ENCODE measurements at regions not wholly inside any gene's neighbourhood (a gene's known extent, or its start where the extent isn't known, plus 50 kb on each side); places are given as distances from the start of the nearest gene placed in this dataset.

DNA sequence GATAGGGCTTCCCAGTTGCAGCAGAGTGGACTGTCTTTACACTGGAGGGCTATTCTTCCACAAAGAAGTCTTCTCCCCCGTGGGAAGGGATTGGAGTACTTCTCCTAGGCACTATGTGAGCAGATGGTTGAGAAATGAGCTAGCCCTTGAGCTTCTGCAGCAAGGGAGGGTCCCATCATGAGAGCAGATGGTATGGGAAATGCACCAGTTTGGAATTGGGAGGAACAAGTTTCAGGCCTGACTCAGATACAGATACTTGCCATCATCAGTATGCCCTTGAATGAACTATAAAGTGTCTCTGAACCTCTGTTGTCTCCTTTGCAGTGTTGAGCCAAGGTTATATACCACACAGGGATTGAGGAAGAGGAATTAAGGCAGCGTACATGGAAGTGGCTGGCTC lies 757.4 kb downstream of the RNF144A start:
- Histone ChIP-seq H3K27me3 (ENCODE audit: insufficient read depth, low read depth) (no peaks in the 10 kb centered on the region), H4K20me1 (ENCODE audit: insufficient read depth) (no peaks in the 10 kb centered on the region), H2AFZ (ENCODE audit: low read depth) (no peak overlapping the region), H3K4me1 (ENCODE audit: low read depth, poor library complexity, severe bottlenecking) (no peaks in the 10 kb centered on the region), H3K9ac (no peak overlapping the region), H3K79me2 (ENCODE audit: insufficient read depth, low read depth) (no peaks in the 10 kb centered on the region), H3K27ac (no peak overlapping the region), H3K4me3 (IDR thresholded peaks at IDR 0.05; ENCODE audit: insufficient read depth, low read depth, low read length) (no peak overlapping the region), H3K4me2 (no peak overlapping the region), H3K36me3 (ENCODE audit: insufficient read depth) (no peaks in the 10 kb centered on the region)
- TF ChIP-seq CTCF (conservative IDR thresholded peaks at IDR 0.05; ENCODE audit: low read depth, low read length), result no peak

DNA sequence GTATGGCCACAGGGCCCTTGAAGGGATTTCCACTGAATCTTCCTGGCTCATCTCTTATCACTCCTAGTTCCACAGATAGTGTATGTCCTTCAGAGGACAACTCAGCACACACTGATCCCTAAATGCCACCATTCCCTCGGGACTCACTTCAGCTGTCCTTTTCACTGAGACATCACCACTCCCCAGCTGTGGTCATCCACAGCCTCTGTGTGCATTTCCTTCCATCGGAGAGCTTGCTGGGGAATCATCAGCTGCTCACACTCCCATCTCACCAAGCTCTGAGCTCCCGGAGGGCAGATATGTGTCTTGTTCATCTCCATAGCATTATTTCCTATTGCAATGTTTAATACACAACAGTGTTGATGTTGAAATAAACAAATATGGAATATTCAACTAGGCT lies 759.5 kb downstream of the RNF144A start:
- Histone ChIP-seq H3K36me3 (ENCODE audit: insufficient read depth) (no peaks in the 10 kb centered on the region), H3K27ac (no peak overlapping the region), H3K4me3 (IDR thresholded peaks at IDR 0.05; ENCODE audit: insufficient read depth, low read depth, low read length) (no peak overlapping the region), H3K4me1 (ENCODE audit: low read depth, poor library complexity, severe bottlenecking) (no peaks in the 10 kb centered on the region), H4K20me1 (ENCODE audit: insufficient read depth) (no peaks in the 10 kb centered on the region), H3K9ac (no peak overlapping the region), H3K27me3 (ENCODE audit: insufficient read depth, low read depth) (no peaks in the 10 kb centered on the region), H2AFZ (ENCODE audit: low read depth) (no peak overlapping the region), H3K4me2 (no peak overlapping the region), H3K79me2 (ENCODE audit: insufficient read depth, low read depth) (no peaks in the 10 kb centered on the region)
- no peak for TF ChIP-seq CTCF (conservative IDR thresholded peaks at IDR 0.05; ENCODE audit: low read depth, low read length)

DNA sequence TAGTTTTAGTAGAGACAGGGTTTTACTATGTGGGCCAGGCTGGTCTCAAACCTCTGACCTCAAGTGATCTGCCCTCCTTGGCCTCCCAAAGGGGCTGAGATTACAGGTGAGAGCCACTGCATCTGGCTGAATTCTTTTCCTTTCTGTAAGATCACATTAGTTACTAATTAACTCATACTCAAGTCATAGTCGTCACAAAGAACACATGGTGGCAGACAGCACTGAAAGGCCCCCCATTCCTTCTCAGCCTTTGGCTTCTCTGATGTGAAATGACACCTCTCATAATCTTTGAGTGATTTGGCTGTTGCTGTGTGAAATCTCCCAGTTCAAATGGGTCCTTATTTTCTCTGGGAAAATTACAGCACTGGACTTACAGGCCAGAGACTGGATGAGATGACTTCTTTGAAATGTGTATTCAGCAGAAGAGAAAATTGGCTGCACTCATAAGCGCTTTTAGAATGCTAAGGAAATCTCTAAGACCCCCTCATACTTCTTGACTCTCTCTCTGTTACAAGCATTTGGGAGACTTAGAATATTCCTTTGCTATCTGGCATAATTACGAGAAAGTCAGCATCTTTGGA lies 764.8 kb downstream of the RNF144A start:
- H4K20me1 ChIP-seq (ENCODE audit: insufficient read depth), result no peaks in the 10 kb centered on the region
- H3K36me3 ChIP-seq (ENCODE audit: insufficient read depth), result no peaks in the 10 kb centered on the region
- TF ChIP-seq CTCF (conservative IDR thresholded peaks at IDR 0.05; ENCODE audit: low read depth, low read length), result no peak
- H3K4me3 ChIP-seq (IDR thresholded peaks at IDR 0.05; ENCODE audit: insufficient read depth, low read depth, low read length), result no peak overlapping the region
- no peak overlapping the region for H3K4me2 ChIP-seq
- H2AFZ ChIP-seq (ENCODE audit: low read depth), result no peak overlapping the region
- no peaks in the 10 kb centered on the region for H3K27me3 ChIP-seq (ENCODE audit: insufficient read depth, low read depth)
- H3K27ac ChIP-seq, result no peak overlapping the region
- H3K79me2 ChIP-seq (ENCODE audit: insufficient read depth, low read depth), result no peaks in the 10 kb centered on the region
- H3K4me1 ChIP-seq (ENCODE audit: low read depth, poor library complexity, severe bottlenecking), result no peaks in the 10 kb centered on the region
- no peak overlapping the region for H3K9ac ChIP-seq

- H3K9ac ChIP-seq, result no peak overlapping the region
- H3K4me1 ChIP-seq (ENCODE audit: low read depth, poor library complexity, severe bottlenecking), result no peaks in the 10 kb centered on the region
- no peak overlapping the region for H2AFZ ChIP-seq (ENCODE audit: low read depth)
- no peak overlapping the region for H3K27ac ChIP-seq
- no peak for TF ChIP-seq CTCF (conservative IDR thresholded peaks at IDR 0.05; ENCODE audit: low read depth, low read length)
- H3K4me3 ChIP-seq (IDR thresholded peaks at IDR 0.05; ENCODE audit: insufficient read depth, low read depth, low read length), result no peak overlapping the region
- no peaks in the 10 kb centered on the region for H3K79me2 ChIP-seq (ENCODE audit: insufficient read depth, low read depth)
- H4K20me1 ChIP-seq (ENCODE audit: insufficient read depth), result no peaks in the 10 kb centered on the region
- no peaks in the 10 kb centered on the region for H3K36me3 ChIP-seq (ENCODE audit: insufficient read depth)
- H3K27me3 ChIP-seq (ENCODE audit: insufficient read depth, low read depth), result no peaks in the 10 kb centered on the region
- H3K4me2 ChIP-seq, result no peak overlapping the region
Observed at GRCh38 chr2:7683196-7683595, 766.0 kb downstream of the RNF144A start.

Measured in KMS-11 (cell line).